ENCODE measurements at regions not wholly inside any gene's neighbourhood (a gene's known extent, or its start where the extent isn't known, plus 50 kb on each side); places are given as distances from the start of the nearest gene placed in this dataset.
"Not testable (repeated sequence)": the region's sequence is repeated elsewhere in the genome, so short reads cannot be mapped to it uniquely, and the experiment has no call there.

DNA sequence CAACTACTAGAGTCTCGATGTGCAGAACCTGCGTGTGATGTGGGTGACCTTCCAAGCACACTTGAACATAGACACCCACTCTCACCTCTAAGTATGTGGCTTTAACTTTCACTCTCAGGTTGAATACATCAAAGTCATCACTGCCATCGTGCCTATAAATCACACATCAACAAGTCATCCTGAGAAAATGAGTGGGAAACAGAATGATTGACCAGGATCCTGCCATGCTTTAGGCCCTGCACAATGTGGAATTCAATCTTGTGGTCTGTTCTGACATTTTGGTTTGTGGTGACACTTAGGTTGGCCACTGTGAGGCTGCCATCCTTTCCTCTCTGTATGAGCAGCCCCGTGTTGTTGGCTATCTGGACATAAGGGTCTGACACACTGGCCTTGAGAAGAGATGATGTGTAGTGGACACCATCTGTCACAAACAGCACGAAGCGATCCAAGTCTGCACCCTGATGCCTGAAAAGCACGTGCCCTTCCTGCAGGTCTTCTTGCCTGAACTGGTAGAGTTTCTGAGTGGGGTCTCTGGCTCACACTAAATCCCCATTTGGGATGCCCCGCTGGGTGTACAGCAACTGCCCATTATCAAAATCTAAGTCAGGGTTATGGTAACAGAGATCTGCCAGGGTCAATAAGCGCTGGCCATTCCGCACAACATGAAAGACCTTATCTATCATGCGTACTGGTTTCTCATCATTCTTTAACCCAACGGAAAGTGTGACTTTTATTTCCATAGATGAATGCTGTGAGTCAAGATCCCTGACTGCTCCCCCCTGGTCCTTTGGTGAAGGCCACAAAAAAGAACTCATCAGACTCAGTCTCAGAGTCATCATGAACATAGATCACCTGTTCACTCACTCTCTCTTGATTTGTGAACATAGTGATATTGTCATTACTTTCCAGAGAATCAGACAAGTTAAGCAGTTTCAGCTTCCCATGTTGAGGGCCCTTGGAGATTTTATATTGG is 116.6 kb downstream of the ESM1 start:
- H3K27me3 ChIP-seq (ENCODE audit: control insufficient read depth, insufficient read depth): no peaks in the 10 kb centered on the region
- H3K27ac ChIP-seq (ENCODE audit: low read length): no peak overlapping the region
- no peak for DNase-seq
- no peaks in the 10 kb centered on the region for H3K9me3 ChIP-seq (ENCODE audit: control insufficient read depth, low read length)
- WGBS: 84% methylated on average over 12 of the region's 12 CpGs
- intact Hi-C loops (cut with DNase I): loop anchor here in 1 of 4 donors (5.0 kb wide), 1 partner anchor 351 kb away; the partner anchor contains the start of gene SNX18
- no peaks in the 10 kb centered on the region for H3K4me1 ChIP-seq (ENCODE audit: control insufficient read depth, insufficient read depth, low read length)
- no peak for ATAC-seq
- H3K4me3 ChIP-seq (ENCODE audit: low read length): no peak overlapping the region

DNA sequence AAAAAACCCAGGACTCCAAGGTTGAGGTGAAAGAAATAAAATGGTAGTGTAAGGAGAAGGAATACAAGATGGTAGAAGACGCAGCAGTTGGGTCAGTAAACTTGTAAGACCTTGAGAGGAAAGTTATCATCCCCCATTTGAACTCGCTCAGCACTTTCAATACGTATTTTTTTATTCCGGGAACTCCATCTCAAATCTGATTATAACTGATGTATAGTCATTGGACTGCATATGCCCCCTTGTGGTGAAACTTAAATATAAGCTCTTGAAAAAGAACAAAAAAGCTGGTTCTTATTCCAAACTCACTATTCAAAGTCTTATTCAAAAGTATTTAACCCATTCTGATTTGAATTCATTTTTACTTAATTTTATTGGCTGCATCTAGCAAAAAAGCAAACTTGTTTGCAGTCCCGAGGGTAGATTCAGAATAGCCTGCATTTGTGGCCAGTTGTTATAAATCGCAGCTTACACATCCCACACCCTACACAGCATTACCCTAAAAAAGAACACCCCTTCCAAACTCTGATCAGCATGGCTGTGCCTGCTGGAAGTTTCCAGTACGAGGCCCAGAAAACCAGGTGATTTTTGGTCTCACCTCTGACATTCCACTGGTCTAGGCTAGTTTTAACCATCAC is 118.0 kb downstream of the ESM1 start:
- no peak overlapping the region for H3K27ac ChIP-seq (ENCODE audit: low read length)
- no peaks in the 10 kb centered on the region for H3K27me3 ChIP-seq (ENCODE audit: control insufficient read depth, insufficient read depth)
- DNase-seq: no peak
- WGBS: 23% methylated on average over 7 of the region's 7 CpGs
- peak overlapping the region; percentile 37 for H3K4me3 ChIP-seq (ENCODE audit: low read length)
- ATAC-seq: peak in 1 of 2 donors; percentile 46
- intact Hi-C loops (cut with DNase I): loop anchor here in 1 of 4 donors (5.0 kb wide), 1 partner anchor 350 kb away; the partner anchor contains the start of gene SNX18
- H3K9me3 ChIP-seq (ENCODE audit: control insufficient read depth, low read length): no peaks in the 10 kb centered on the region
- no peaks in the 10 kb centered on the region for H3K4me1 ChIP-seq (ENCODE audit: control insufficient read depth, insufficient read depth, low read length)

DNA sequence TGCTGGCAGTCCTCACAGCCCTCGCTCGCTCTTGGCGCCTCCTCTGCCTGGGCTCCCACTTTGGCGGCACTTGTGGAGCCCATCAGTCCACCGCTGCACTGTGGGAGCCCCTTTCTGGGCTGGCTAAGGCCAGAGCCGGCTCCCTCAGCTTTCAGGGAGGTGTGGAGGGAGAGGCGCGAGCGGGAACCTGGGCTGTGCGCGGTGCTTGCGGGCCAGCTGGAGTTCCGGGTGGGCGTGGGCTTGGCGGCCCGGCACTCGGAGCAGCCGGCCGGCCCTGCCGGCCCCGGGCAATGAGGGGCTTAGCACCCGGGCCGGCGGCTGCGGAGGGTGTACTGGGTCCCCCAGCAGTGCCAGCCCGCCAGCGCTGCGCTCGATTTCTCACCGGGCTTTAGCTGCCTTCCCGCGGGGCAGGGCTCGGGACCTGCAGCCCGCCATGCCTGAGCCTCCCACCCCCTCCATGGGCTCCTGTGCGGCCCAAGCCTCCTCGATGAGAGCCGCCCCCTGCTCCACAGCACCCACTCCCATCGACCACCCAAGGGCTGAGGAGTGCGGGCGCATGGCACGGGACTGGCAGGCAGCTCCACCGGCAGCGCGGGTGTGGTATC is 120.4 kb downstream of the ESM1 start:
- 94% methylated on average over 44 of the region's 44 CpGs for WGBS
- not testable (repeated sequence) for H3K9me3 ChIP-seq (ENCODE audit: control insufficient read depth, low read length); ATAC-seq; H3K4me3 ChIP-seq (ENCODE audit: low read length); H3K4me1 ChIP-seq (ENCODE audit: control insufficient read depth, insufficient read depth, low read length); H3K27ac ChIP-seq (ENCODE audit: low read length); H3K27me3 ChIP-seq (ENCODE audit: control insufficient read depth, insufficient read depth)
- intact Hi-C loops (cut with DNase I): loop anchor here in 1 of 4 donors (5.0 kb wide), 1 partner anchor 348 kb away; the partner anchor contains the start of gene SNX18
- DNase-seq: peak in 1 of 3 donors; percentile 37

DNA sequence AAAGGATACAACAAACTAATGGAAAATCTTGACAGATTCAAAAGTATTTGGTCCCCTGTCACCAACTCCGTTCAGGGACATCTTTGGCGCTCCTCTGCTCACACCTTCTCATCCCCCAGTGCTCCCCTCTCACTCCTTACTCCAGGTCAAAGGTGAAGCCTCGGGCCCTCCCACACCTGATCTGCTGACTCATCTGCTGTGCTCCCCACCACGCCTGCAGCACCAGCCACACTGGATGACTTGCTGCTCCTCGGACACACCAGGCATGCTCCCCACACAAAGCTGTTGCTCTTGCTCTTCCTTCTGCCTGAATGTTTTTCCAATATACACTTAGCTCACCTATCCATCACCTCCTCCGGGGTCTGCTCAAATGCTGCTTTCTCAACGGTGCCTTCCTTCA is 123.4 kb downstream of the ESM1 start:
- Histone ChIP-seq H3K4me1 (ENCODE audit: control insufficient read depth, insufficient read depth, low read length) (no peaks in the 10 kb centered on the region), H3K9me3 (ENCODE audit: control insufficient read depth, low read length) (no peaks in the 10 kb centered on the region), H3K27me3 (ENCODE audit: control insufficient read depth, insufficient read depth) (no peaks in the 10 kb centered on the region), H3K27ac (ENCODE audit: low read length) (no peak overlapping the region), H3K4me3 (ENCODE audit: low read length) (no peak overlapping the region)
- WGBS: 78% methylated on average over 7 of the region's 7 CpGs
- ATAC-seq (no peak), DNase-seq (no peak)
- intact Hi-C loops (cut with DNase I): no loop called here

DNA sequence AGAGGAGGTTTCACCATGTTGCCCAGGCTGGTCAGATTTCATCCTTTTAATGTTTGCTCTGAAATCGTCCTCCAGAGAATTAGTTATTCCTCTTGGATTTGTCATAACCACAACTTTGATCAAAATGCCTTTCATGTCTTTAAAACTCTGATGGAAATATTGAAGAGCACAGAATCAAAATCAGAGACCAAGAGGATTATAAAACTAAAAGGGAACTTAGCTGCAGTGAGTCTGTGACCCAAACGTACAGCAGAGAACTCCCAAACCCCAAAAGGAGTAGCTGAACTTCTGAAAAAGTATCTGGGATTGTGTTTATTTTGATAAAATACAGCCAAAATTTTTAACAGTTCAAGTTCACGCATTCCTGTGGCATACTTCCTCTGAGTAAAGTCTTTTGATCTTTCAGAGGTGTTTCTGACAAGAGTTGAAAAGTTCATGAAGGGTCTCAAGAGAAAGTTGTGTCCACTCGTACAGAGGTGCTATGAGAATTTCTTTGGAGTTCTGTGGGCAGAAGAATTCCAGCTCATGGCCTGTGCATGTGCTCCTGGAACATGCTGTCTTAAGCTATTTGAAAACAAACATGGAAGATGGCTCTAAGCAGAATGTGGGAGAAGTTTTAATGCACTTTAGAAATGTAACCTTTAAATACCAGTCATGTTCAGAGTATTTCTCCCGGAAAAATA is 124.0 kb downstream of the ESM1 start:
- intact Hi-C loops (cut with DNase I): no loop called here
- ATAC-seq: no peak
- Histone ChIP-seq H3K27me3 (ENCODE audit: control insufficient read depth, insufficient read depth) (no peaks in the 10 kb centered on the region), H3K4me1 (ENCODE audit: control insufficient read depth, insufficient read depth, low read length) (no peaks in the 10 kb centered on the region), H3K9me3 (ENCODE audit: control insufficient read depth, low read length) (no peaks in the 10 kb centered on the region), H3K4me3 (ENCODE audit: low read length) (no peak overlapping the region), H3K27ac (ENCODE audit: low read length) (no peak overlapping the region)
- no peak for DNase-seq
- WGBS: 52% methylated on average over 5 of the region's 5 CpGs

DNA sequence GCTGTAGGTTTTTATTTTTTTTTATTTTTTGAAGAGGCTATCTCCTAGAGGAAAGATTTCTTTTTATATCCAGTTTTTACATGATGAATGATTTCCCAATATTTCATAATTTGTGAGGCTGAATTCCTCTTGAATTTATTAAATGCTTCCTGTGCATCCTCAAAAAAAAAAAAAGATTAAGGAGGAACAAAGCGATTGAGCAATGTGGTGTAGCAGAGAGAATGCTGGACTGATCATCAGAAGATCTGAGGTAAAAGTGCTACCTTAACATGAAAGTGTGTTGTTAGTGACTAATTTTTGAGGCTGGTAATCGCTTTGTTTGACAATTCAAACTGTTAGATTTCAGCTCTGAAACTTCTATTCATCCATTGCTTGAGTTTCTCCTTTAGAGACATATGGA is 125.1 kb downstream of the ESM1 start:
- WGBS: 78% methylated on average over 2 of the region's 2 CpGs
- no peak for DNase-seq
- ATAC-seq: no peak
- H3K9me3 ChIP-seq (ENCODE audit: control insufficient read depth, low read length): no peaks in the 10 kb centered on the region
- no peak overlapping the region for H3K27ac ChIP-seq (ENCODE audit: low read length)
- no peak overlapping the region for H3K4me3 ChIP-seq (ENCODE audit: low read length)
- intact Hi-C loops (cut with DNase I): no loop called here
- H3K27me3 ChIP-seq (ENCODE audit: control insufficient read depth, insufficient read depth): no peaks in the 10 kb centered on the region
- no peaks in the 10 kb centered on the region for H3K4me1 ChIP-seq (ENCODE audit: control insufficient read depth, insufficient read depth, low read length)

DNA sequence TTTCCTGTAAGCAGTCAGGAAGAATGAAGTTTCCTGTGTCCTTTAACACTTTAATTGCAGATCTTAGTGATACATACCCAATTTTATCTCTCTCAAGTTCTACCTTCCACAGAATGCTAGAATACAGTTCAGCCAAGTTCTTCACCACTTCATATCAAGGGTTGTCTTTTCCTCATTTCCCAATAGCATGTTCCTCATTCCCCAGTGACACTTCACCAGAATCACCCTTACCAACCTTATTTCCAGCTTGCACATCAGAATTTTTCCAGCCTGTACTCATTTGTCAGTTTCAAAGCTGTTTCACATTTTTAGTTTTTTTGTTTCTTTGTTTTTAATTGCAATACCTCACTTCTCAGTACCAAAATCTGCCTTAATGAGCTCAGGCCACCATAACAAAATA is 126.1 kb downstream of the ESM1 start:
- H3K4me1 ChIP-seq (ENCODE audit: control insufficient read depth, insufficient read depth, low read length): no peaks in the 10 kb centered on the region
- H3K9me3 ChIP-seq (ENCODE audit: control insufficient read depth, low read length): no peaks in the 10 kb centered on the region
- intact Hi-C loops (cut with DNase I): no loop called here
- no peak overlapping the region for H3K27ac ChIP-seq (ENCODE audit: low read length)
- H3K27me3 ChIP-seq (ENCODE audit: control insufficient read depth, insufficient read depth): no peaks in the 10 kb centered on the region
- DNase-seq (no peak), ATAC-seq (no peak)
- H3K4me3 ChIP-seq (ENCODE audit: low read length): no peak overlapping the region

DNA sequence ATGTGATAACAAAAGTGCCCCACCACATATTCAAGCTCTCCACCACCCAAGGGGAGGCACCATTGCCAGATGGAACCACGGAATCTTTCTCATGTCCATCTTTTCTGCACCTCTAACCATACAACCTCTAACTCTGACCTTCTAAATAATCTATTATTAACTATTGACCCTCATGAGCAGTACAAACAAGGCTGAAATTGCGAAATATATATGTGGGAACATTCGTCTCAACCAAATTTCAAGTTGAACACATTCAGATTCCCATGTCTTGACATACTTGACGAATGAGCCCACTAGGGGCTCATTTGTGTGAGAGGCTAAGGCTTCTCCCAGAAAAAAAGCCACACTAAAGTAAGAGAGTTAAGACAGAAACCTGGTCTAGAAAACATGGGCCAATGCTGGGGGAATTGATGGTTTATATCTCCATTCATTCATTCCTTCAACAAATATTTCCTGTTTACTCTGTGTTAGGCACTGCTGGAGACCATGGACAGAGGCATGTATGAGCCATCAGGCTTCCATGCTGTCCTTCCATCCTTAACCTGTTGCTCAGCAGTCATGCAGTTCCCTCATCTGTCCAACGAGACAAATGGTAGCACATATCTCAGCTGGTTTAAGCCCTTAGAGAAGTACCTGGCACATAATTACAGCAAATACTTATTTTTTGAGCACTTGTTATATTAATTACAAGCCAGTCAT is 130.4 kb downstream of the ESM1 start:
- Histone ChIP-seq H3K27me3 (ENCODE audit: control insufficient read depth, insufficient read depth) (no peaks in the 10 kb centered on the region), H3K27ac (ENCODE audit: low read length) (no peak overlapping the region), H3K9me3 (ENCODE audit: control insufficient read depth, low read length) (no peaks in the 10 kb centered on the region), H3K4me3 (ENCODE audit: low read length) (no peak overlapping the region), H3K4me1 (ENCODE audit: control insufficient read depth, insufficient read depth, low read length) (no peaks in the 10 kb centered on the region)
- intact Hi-C loops (cut with DNase I): no loop called here
- no peak for DNase-seq
- no peak for ATAC-seq
- WGBS: 85% methylated on average over 5 of the region's 5 CpGs

DNA sequence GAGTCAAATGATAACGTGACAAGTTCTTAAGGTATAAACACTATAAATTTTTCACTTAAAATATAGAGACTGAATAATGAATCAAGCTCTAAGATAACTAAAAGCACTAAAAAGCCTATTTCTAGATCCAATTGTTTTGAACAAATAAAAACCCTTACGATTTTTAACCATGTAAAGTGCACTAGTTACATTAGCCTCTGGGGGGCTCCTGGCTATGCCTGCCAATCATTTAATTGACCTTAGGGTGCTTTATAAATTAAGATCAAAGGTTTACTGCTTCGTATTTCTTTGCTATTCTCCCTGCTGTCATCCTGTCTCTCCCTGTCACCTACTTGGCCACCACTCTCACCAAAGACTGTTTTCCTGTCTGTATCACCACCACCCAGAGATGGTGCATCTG is 133.4 kb downstream of the ESM1 start:
- no peak overlapping the region for H3K4me3 ChIP-seq (ENCODE audit: low read length)
- 66% methylated on average over 3 of the region's 3 CpGs for WGBS
- DNase-seq (no peak), ATAC-seq (no peak)
- intact Hi-C loops (cut with DNase I): no loop called here
- H3K27ac ChIP-seq (ENCODE audit: low read length): no peak overlapping the region
- no peaks in the 10 kb centered on the region for H3K4me1 ChIP-seq (ENCODE audit: control insufficient read depth, insufficient read depth, low read length)
- H3K9me3 ChIP-seq (ENCODE audit: control insufficient read depth, low read length): no peaks in the 10 kb centered on the region
- no peaks in the 10 kb centered on the region for H3K27me3 ChIP-seq (ENCODE audit: control insufficient read depth, insufficient read depth)

DNA sequence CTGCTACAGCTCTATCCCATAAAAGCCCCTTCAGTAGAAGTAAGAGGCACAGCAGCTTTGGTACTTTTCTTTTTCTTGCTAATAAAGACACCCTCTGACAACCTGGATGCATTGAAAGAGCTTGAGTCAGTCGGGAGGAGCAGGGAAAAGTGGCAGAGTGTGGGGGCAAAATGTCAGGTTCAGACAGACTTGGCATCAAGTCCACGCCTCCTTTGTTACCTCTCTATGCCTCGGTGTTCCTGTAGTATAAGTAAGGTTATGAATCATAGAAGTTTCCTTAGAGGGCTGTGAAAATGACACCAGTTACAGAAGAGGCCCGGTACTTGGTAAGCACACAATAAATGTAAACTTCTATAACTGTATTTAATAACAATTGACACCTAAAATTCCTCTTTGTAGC is 133.9 kb downstream of the ESM1 start:
- H3K4me1 ChIP-seq (ENCODE audit: control insufficient read depth, insufficient read depth, low read length): no peaks in the 10 kb centered on the region
- H3K27me3 ChIP-seq (ENCODE audit: control insufficient read depth, insufficient read depth): no peaks in the 10 kb centered on the region
- H3K9me3 ChIP-seq (ENCODE audit: control insufficient read depth, low read length): no peaks in the 10 kb centered on the region
- WGBS: 79% methylated on average over 4 of the region's 4 CpGs
- no peak overlapping the region for H3K4me3 ChIP-seq (ENCODE audit: low read length)
- ATAC-seq (no peak), DNase-seq (no peak)
- H3K27ac ChIP-seq (ENCODE audit: low read length): no peak overlapping the region
- intact Hi-C loops (cut with DNase I): no loop called here

All from right cardiac atrium (tissue), 5 donors.